Osteoblast (primary cell): ENCODE measurements at regions not wholly inside any gene's neighbourhood (a gene's known extent, or its start where the extent isn't known, plus 50 kb on each side); places are given as distances from the start of the nearest gene placed in this dataset.

Source experiments
- DNase-seq: peaks from one replicate; pipeline ENCODE4 v3.0.0; 2011; ENCODE audit warnings: low spot score, mixed read lengths; ENCODE audit not compliant: insufficient read length; ENCODE audit errors: missing footprints
- H2AFZ ChIP-seq: 2 replicates; pipeline ENCODE4 v1.6.0; 2011; ENCODE audit warnings: mild to moderate bottlenecking, low read length
- H3K27ac ChIP-seq: 2 replicates; pipeline ENCODE4 v1.5.1; 2011; ENCODE audit warnings: mild to moderate bottlenecking, low read depth, low read length, moderate library complexity
- H3K27me3 ChIP-seq: 2 replicates; pipeline ENCODE4 v1.6.0; 2012; ENCODE audit warnings: mild to moderate bottlenecking, control low read depth, inconsistent platforms, low read length, moderate library complexity; ENCODE audit not compliant: insufficient read depth
- H3K36me3 ChIP-seq: 2 replicates; pipeline ENCODE4 v1.5.1; 2011; ENCODE audit warnings: mild to moderate bottlenecking, low read length, control low read depth, moderate library complexity; ENCODE audit not compliant: insufficient read depth
- H3K4me1 ChIP-seq: 2 replicates; pipeline ENCODE4 v1.5.1; 2011; ENCODE audit warnings: mild to moderate bottlenecking, low read length, control low read depth, moderate library complexity; ENCODE audit not compliant: insufficient read depth
- H3K4me2 ChIP-seq: 2 replicates; pipeline ENCODE4 v1.6.0; 2011; ENCODE audit warnings: mild to moderate bottlenecking, low read length; ENCODE audit not compliant: insufficient read depth
- H3K4me3 ChIP-seq: fragments of 200-600 bp; sonication (generic); 3 replicates; pipeline ENCODE4 v1.5.1; 2012; ENCODE audit warnings: mild to moderate bottlenecking, low read length, inconsistent platforms; ENCODE audit not compliant: insufficient read depth
- H3K79me2 ChIP-seq: 2 replicates; pipeline ENCODE4 v1.6.0; 2012; ENCODE audit warnings: mild to moderate bottlenecking, low read length, control low read depth, inconsistent platforms; ENCODE audit not compliant: insufficient read depth
- H3K9me3 ChIP-seq: 2 replicates; pipeline ENCODE4 v1.5.1; 2011; ENCODE audit warnings: low read depth, low read length, control low read depth
- H4K20me1 ChIP-seq: 2 replicates; pipeline ENCODE4 v1.6.0; 2012; ENCODE audit warnings: mild to moderate bottlenecking, low read length, control low read depth; ENCODE audit not compliant: insufficient read depth
- TF ChIP-seq, protein P1 (sequence below): IDR thresholded peaks from 2 replicates; pipeline ENCODE4 v1.5.1; 2011; ENCODE audit warnings: mild to moderate bottlenecking, low read depth, low read length, moderate library complexity; ENCODE audit errors: extremely low read depth

DNA sequence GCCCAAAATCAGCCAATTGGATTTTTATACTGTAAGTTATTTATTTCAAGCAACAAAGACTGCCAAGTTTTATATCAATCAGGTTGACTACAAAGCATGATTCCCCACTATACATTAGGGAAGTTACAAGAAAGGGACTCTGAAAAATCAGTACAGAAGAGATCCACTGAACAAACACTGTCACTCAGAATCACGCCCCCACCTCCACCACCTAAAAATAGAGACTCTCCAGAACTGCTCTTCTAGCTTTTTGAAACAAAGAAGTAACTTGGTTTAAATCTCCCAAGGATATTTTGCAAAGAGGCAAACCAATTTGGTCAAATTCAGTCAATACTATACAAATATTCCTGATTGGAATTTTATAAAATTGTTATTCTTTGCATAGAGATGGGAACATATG lies 438.0 kb downstream of the HTR1A start:
- H3K27ac ChIP-seq = no peak overlapping the region
- no peaks in the 10 kb centered on the region for H3K27me3 ChIP-seq
- H3K4me1 ChIP-seq = no peaks in the 10 kb centered on the region
- H3K4me3 ChIP-seq = no peak overlapping the region
- H3K79me2 ChIP-seq = no peaks in the 10 kb centered on the region
- no peaks in the 10 kb centered on the region for H3K9me3 ChIP-seq
- no peaks in the 10 kb centered on the region for H3K36me3 ChIP-seq
- no peak overlapping the region for H2AFZ ChIP-seq
- no peak for DNase-seq
- H3K4me2 ChIP-seq = no peak overlapping the region
- TF ChIP-seq, protein P1, sequence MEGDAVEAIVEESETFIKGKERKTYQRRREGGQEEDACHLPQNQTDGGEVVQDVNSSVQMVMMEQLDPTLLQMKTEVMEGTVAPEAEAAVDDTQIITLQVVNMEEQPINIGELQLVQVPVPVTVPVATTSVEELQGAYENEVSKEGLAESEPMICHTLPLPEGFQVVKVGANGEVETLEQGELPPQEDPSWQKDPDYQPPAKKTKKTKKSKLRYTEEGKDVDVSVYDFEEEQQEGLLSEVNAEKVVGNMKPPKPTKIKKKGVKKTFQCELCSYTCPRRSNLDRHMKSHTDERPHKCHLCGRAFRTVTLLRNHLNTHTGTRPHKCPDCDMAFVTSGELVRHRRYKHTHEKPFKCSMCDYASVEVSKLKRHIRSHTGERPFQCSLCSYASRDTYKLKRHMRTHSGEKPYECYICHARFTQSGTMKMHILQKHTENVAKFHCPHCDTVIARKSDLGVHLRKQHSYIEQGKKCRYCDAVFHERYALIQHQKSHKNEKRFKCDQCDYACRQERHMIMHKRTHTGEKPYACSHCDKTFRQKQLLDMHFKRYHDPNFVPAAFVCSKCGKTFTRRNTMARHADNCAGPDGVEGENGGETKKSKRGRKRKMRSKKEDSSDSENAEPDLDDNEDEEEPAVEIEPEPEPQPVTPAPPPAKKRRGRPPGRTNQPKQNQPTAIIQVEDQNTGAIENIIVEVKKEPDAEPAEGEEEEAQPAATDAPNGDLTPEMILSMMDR = no peak
- no peaks in the 10 kb centered on the region for H4K20me1 ChIP-seq

DNA sequence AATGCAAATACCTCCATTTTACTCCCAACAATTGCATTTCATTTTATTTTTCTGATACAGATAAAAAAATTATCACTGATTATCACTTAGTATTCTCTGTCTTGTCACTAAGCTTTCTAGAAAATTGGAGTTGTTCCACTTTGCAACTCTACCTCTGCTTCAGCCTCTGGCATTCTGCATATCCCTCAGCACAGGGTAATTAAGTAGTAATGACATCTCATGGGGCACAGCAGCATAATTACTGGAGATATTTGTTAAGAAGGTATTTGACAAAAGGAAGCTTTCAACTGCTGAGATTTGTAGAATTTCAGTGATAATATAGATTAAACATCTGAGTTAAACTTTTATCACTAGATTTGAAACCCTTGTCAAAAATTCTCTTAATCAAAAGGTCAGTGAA lies 446.2 kb downstream of the HTR1A start:
- Histone ChIP-seq H3K4me3 (no peak overlapping the region), H3K4me1 (no peaks in the 10 kb centered on the region), H3K79me2 (no peaks in the 10 kb centered on the region), H2AFZ (no peak overlapping the region), H3K27ac (no peak overlapping the region), H3K9me3 (no peaks in the 10 kb centered on the region), H4K20me1 (no peaks in the 10 kb centered on the region), H3K27me3 (no peaks in the 10 kb centered on the region), H3K36me3 (no peaks in the 10 kb centered on the region), H3K4me2 (no peak overlapping the region)
- TF ChIP-seq, protein P1 = no peak
- no peak for DNase-seq

DNA sequence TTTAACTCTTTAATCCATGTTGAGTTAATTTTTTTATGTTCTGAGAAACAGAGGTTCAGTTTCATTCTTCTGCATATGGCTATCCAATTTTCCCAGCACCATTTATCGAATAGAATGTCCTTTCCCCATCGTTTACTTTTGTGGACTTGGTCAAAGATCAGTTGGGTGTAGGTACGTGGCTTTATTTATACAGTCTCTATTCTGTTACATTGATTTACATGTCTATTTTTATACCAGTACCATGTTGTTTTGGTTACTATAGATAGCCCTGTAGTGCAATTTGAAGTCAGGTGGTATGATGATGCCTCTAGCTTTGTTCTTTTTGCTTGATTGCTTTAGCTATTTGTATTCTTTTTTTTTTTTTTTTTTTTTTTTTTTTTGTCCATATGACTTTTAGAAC lies 462.0 kb downstream of the HTR1A start:
- TF ChIP-seq, protein P1 = no peak
- no peaks in the 10 kb centered on the region for H3K9me3 ChIP-seq

DNA sequence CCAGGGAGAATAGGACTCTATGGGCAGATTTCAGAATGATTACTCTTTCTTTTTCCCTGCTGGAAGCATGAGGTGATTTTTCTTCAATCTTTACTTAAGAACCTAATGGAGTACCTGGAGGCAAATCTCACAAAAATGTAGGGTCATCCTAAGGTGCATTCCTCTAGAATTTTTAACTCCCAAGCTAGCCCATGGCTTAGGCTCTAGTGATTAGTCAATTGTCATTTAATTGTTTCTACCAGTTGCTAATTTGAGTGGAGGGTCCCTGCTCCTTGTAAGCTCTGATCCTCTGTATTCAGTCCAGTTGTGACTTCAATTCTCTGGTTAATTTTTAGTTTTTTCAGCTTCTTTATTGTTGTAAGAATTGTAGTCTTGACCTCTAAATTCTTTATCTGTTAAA lies 467.0 kb downstream of the HTR1A start:
- TF ChIP-seq, protein P1 = no peak
- Histone ChIP-seq H3K4me1 (no peaks in the 10 kb centered on the region), H3K4me3 (no peak overlapping the region), H4K20me1 (no peaks in the 10 kb centered on the region), H3K4me2 (no peak overlapping the region), H2AFZ (no peak overlapping the region), H3K36me3 (no peaks in the 10 kb centered on the region), H3K9me3 (no peaks in the 10 kb centered on the region), H3K27me3 (no peaks in the 10 kb centered on the region), H3K79me2 (no peaks in the 10 kb centered on the region), H3K27ac (no peak overlapping the region)
- no peak for DNase-seq

More for the DNA sequence above, 462.0 kb downstream of the HTR1A start:
- DNase-seq = no peak
- no peak overlapping the region for H3K4me3 ChIP-seq
- H3K36me3 ChIP-seq = no peaks in the 10 kb centered on the region
- H3K27me3 ChIP-seq = no peaks in the 10 kb centered on the region
- no peak overlapping the region for H2AFZ ChIP-seq
- H3K79me2 ChIP-seq = no peaks in the 10 kb centered on the region
- no peak overlapping the region for H3K27ac ChIP-seq
- H3K4me1 ChIP-seq = no peaks in the 10 kb centered on the region
- no peaks in the 10 kb centered on the region for H4K20me1 ChIP-seq
- no peak overlapping the region for H3K4me2 ChIP-seq
